GM21717 (cell line): ENCODE measurements at regions not wholly inside any gene's neighbourhood (a gene's known extent, or its start where the extent isn't known, plus 50 kb on each side); places are given as distances from the start of the nearest gene placed in this dataset.

Source experiments
- ATAC-seq: cut with Tn5 transposase; IDR thresholded peaks from one replicate; pipeline ENCODE4 v1.9.1; 2021; ENCODE audit warnings: mild to moderate bottlenecking, moderate library complexity; ENCODE audit not compliant: unreplicated experiment

DNA sequence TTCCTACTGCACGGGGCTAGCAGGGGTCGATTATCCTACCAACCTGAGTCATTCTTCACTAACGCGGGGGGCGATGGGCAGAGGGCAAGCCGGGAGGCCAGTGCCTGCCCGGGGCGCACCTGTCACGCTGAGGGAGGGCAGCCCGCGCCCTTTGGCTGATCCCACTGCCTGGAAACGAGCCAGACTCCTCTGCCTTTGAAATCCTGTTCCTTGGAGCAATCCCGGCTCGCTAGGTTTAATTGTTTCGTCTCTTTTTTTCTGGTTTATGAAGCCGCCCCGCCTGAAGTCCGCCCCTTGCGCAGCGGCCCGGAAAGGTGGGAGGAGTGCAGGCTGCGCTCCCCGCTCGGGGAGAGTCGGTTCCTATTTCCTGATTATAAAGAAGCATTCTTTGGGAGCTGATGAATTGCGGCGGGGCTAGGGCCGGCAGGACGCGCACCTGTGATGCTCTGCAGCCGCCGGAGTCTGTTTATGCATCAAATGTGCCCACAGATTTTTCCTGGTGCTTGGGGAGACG is 484.2 kb downstream of the BCOR start:
- ATAC-seq: no peak

- peak; percentile 58 for ATAC-seq
These were observed 483.6 kb downstream of the BCOR start for GRCh38 chrX:39613997-39614679.

GRCh38 chrX:39614680-39614998 is 483.1 kb downstream of the BCOR start:
- ATAC-seq: no peak

DNA sequence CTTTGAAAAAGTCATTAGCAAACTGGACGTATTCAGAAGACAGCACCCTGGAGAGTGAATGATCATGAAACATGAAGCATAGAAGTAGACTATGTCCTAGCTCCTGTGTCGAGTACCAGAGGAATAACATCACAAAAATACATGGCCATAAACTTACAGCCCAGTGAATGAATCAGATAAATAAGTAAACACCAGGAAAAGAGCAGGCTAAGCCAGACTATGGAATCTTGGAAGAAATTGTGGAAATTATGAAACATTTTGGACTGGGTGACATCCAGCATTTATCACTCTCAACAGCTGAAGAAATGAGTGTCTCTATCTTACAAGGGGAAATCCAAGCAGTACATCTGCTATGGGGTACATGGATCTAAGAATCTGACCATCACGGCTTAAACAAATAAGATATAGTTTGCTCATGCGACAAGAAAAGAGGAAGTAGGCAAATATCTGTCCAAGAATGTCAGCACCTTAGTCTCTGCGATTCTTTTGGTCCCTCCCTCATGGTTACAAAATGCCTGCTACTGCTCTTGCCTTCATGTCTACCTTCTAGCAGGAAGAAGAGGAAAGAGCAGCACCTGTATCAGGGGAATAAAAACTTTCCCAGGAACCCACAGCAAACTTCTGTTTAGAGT is 481.5 kb downstream of the BCOR start:
- no peak for ATAC-seq

- no peak for ATAC-seq
These were observed 481.0 kb downstream of the BCOR start for GRCh38 chrX:39616731-39617130.

GRCh38 chrX:39618178-39618577 is 479.6 kb downstream of the BCOR start:
- no peak for ATAC-seq

DNA sequence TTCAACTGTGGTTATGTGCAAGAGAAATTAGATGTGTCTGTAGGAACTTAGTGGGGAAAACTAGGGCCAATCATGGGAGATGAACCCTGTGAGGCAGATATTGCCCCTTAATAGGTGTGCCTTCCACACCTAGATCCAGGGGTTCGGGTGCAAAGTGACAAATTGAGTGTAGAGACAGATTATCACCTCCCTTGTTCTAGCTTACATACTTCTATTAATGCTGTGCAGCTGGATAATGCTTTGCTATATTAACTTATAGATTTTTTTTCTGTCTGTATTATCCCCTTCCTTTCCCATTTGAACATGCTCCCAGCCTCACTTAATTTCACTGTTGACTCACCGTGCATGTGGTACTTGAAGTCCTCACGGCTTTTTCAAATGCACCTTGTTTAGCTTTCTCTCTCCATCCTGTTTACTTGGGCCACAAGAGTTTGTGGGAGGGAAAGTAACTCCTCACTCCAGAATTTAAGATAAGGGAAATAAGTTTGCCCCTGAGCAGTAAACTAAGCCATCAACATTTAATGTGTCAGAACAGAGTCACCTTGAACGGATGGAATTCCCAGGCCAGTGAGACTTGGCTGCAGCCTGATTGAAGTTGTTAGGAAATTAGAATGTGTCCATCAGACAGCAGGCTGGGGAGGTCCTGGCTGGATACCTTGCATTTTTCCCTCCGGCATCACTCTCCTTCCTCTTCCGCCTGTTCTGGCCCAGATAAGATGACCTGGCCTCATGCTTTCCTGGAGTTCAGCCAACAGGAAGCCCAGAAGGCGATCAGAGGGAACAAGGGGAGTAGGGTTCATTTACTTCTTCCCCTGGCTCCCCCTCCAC is 478.4 kb downstream of the BCOR start:
- no peak for ATAC-seq

GRCh38 chrX:39624166-39624565 is 473.6 kb downstream of the BCOR start:
- no peak for ATAC-seq

DNA sequence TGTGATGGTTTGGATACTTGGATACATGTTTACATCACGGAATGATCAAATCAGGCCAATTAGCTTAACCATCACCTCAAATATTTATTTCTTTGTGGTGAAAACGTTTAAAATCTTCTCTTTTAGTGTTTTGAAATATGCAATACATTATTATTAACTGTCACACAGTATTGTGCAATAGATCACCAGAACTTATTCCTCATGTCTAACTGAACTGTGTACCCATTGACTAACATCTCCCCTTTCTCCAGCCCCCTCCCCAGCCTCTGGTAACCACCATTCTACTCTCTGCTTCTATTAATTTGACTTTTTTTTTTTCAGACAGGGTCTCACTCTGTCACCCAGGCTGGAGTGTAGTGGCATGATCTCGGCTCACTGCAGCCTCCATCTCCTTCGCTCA is 471.9 kb downstream of the BCOR start:
- ATAC-seq: no peak

- no peak for ATAC-seq
These were observed 471.0 kb downstream of the BCOR start for GRCh38 chrX:39626749-39627148.

GRCh38 chrX:39627257-39627656 is 470.5 kb downstream of the BCOR start:
- no peak for ATAC-seq

- no peak for ATAC-seq
These were observed 468.8 kb downstream of the BCOR start for GRCh38 chrX:39629001-39629400.

GRCh38 chrX:39630344-39630743 is 467.4 kb downstream of the BCOR start:
- ATAC-seq: no peak

DNA sequence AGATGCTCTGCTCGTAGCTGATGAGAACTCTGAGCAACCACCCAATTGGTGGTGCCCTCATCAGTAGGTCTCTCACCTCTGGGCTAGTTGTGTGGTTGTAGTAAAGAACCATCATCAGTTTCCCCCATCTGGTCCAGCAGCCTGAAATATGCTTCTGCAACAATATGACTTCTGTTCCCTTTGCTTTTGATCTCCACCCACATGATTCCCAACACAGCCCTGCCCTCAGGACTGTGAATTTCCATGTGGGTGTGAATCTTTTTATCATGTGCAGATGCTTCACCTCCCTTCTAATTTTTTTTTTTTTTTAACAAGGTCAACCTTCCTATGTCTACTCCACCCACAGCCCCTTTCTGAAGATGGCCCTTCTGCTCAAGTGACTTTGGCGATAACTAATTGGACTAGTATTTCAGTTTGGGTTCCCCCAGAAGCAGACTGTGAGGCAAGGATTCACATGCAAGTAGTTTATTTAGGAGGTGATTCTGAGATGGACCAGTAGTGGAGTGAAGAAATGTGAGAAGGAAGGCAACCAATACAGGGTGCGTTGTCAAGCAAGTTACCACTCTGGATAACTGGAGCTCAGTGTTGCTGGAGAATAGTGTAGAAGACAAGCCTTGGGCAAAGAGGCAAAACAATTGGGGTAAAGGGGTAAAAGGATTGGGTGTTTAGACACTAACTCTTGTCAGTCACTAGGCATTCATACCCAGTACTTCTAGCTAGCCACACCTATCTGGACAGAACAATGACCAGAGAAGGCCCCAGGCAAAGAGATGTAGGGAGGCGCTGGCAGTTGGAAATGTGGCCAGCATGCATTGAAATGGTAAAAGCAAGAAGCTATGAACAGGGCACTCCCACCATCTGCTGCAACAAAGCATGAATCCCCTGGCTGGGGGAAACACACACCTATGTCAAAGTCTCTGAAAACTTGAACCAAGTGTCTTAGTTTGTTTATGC is 466.2 kb downstream of the BCOR start:
- no peak for ATAC-seq

- no peak for ATAC-seq
These were observed 464.5 kb downstream of the BCOR start for GRCh38 chrX:39633293-39633692.

GRCh38 chrX:39636481-39636880 is 461.3 kb downstream of the BCOR start:
- ATAC-seq: no peak

DNA sequence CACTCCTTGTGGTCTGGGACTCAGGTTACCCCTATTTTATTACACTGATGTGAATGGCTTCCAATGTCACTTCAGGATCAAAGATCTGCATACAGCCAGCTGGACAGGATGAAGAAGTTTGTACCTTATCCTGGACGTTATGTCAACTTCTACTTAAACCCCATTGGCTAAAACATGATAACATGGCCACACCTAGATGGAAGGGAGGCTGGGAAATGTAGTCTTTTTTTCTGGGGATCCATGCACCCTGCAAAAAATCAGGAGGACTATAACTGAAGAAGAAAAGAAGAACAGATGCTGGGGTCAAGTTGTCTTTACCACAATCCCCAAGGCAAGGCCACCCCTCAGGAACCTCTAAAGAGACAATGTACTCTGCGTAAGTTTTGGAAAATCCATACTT is 459.2 kb downstream of the BCOR start:
- ATAC-seq: no peak

GRCh38 chrX:39639871-39640270 is 457.9 kb downstream of the BCOR start:
- ATAC-seq: no peak

GRCh38 chrX:39640866-39641265 is 456.9 kb downstream of the BCOR start:
- ATAC-seq: no peak

DNA sequence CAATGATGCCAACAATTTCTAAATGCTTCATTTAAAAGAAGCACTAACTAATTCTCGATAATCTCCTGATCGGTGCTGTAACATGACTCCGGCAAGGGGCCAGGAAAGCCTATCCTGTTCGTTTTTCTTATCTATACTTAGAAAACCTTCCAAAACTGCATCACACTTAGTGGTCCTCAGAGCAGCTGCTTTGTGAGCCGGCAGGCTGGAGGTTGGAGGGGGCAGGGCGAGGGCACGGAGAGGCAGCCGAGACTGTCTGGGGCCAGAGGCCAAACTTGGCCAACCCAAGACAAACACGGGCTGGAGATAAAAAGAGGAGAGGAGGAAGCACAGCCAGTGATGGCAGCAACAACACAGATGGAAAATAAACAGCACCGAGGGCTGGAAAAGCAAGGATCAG is 455.7 kb downstream of the BCOR start:
- no peak for ATAC-seq

DNA sequence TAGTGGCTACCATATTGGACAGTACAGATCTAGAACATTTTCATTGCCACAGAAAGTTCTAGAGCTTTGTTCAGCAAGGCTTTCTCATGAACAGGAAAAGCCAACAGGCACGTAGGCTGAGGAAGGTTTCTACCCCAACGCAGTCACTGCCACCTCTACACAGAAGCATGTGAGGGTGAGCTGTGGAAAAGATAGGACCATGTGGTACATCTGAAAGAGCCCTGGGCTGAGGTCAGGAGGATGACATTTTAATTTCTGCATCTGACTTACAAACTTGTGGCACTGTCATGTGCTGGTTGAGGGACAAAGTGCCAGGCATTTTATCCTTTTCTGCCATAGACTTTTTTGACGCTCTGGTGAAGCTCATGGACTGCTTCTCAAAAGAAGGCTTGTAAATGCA is 454.2 kb downstream of the BCOR start:
- no peak for ATAC-seq
